GM12878 (cell line): ENCODE measurements at regions not wholly inside any gene's neighbourhood (a gene's known extent, or its start where the extent isn't known, plus 50 kb on each side); places are given as distances from the start of the nearest gene placed in this dataset.

Experiments used
- ATAC-seq: fragments of 200-7000 bp; cut with Tn5 transposase; 3 replicates; pipeline ENCODE4 v1.9.1; 2020; ENCODE audit warnings: mild to moderate bottlenecking, moderate library complexity
- BruUV-seq: library from RNA; stranded (reverse); fragments of 400-500 nt; replicated peaks from 2 replicates; lab custom pipeline; 2021; lab: Mats Ljungman, UMichigan
- CTCF ChIA-PET: fragments of 300-600 bp; sonication (Branson Sonifier 250); formaldehyde crosslinking; extraction: SDS; loops from one replicate; lab custom pipeline; 2021; ENCODE audit warnings: inconsistent platforms; lab: Yijun Ruan, JAX
- POLR2A ChIA-PET: fragments of 350-600 bp; formaldehyde crosslinking; extraction: SDS; loops from one replicate; lab custom pipeline; 2021; ENCODE audit warnings: inconsistent platforms; lab: Charles Lee
- RAD21 ChIA-PET: fragments of 300-600 bp; sonication (Branson Sonifier 250); formaldehyde crosslinking; loops from one replicate; lab custom pipeline; 2023; ENCODE audit warnings: antibody characterized with exemption; ENCODE audit not compliant: unreplicated experiment; lab: Charles Lee
- SMC1A ChIA-PET: fragments of 300-600 bp; sonication (Branson Sonifier 250); formaldehyde crosslinking; loops from one replicate; lab custom pipeline; 2023; ENCODE audit not compliant: unreplicated experiment, uncharacterized antibody; lab: Charles Lee
- DNase-seq: peaks from one replicate; pipeline ENCODE4 v3.0.0-alpha.2; 2011; ENCODE audit warnings: low read depth, low spot score
- FAIRE-seq: peaks from 3 replicates; lab custom pipeline; 2011; peaks lifted over from hg19 to GRCh38; lab: Jason Lieb, UNC
- H2AFZ ChIP-seq: 2 replicates; pipeline ENCODE4 v1.6.0; 2011; ENCODE audit warnings: low read depth, low read length, control low read depth; ENCODE audit not compliant: control insufficient read depth
- H3K27ac ChIP-seq: 2 replicates; pipeline ENCODE4 v1.5.1; 2011; ENCODE audit warnings: control low read depth; ENCODE audit not compliant: control insufficient read depth, insufficient read depth
- H3K27me3 ChIP-seq, 2 experiments: replicated peaks in 1 of 2; 2 replicates each; pipeline versions ENCODE4 v1.6.0 to v1.6.1; 2011; ENCODE audit warnings: low read length in 1 of 2; ENCODE audit not compliant: control insufficient read depth in 2 of 2, insufficient read depth in 2 of 2
- H3K36me3 ChIP-seq, 2 experiments: 2 replicates each; pipeline ENCODE4 v1.5.1; 2011; ENCODE audit warnings: low read length in 1 of 2; ENCODE audit not compliant: control insufficient read depth in 2 of 2, insufficient read depth in 2 of 2
- H3K4me1 ChIP-seq: 2 replicates; pipeline ENCODE4 v1.6.1; 2011; ENCODE audit warnings: mild to moderate bottlenecking, low read length, moderate library complexity, mixed read lengths; ENCODE audit not compliant: control insufficient read depth, insufficient read depth
- H3K4me2 ChIP-seq: 2 replicates; pipeline ENCODE4 v1.6.0; 2011; ENCODE audit warnings: control low read depth; ENCODE audit not compliant: control insufficient read depth, insufficient read depth
- H3K4me3 ChIP-seq: fragments of 200-600 bp; sonication (generic); 2 replicates; pipeline ENCODE4 v1.5.1; 2016
- H3K79me2 ChIP-seq: 2 replicates; pipeline ENCODE4 v1.6.0; 2011; ENCODE audit warnings: low read length; ENCODE audit not compliant: control insufficient read depth, insufficient read depth
- H3K9ac ChIP-seq: 2 replicates; pipeline ENCODE4 v1.8.0; 2011; ENCODE audit warnings: low read length, control low read depth, mixed read lengths; ENCODE audit not compliant: control insufficient read depth, insufficient read depth
- H3K9me3 ChIP-seq: replicated peaks from 3 replicates; pipeline ENCODE4 v1.5.1; 2011; ENCODE audit warnings: mild to moderate bottlenecking, low read length; ENCODE audit not compliant: control insufficient read depth, insufficient read depth
- H4K20me1 ChIP-seq: 2 replicates; pipeline ENCODE4 v1.6.0; 2011; ENCODE audit not compliant: control insufficient read depth, insufficient read depth
- ESRRA ChIP-seq: IDR thresholded peaks from 2 replicates; pipeline ENCODE4 v1.6.1; 2012; ENCODE audit warnings: mild to moderate bottlenecking, low read length, improper control_type of control experiment
- MEF2A ChIP-seq: IDR thresholded peaks from 2 replicates; pipeline ENCODE4 v1.6.1; 2011; ENCODE audit warnings: low read depth, mild to moderate bottlenecking, low read length, moderate library complexity; ENCODE audit not compliant: insufficient read depth
- NFIC ChIP-seq: IDR thresholded peaks from 2 replicates; pipeline ENCODE4 v1.6.1; 2012; ENCODE audit warnings: low read depth, mild to moderate bottlenecking, inconsistent platforms, low read length, moderate library complexity
- NFYB ChIP-seq: IDR thresholded peaks from 2 replicates; pipeline ENCODE4 v1.6.1; 2011; ENCODE audit warnings: low read depth, mild to moderate bottlenecking, low read length, improper control_type of control experiment, moderate library complexity; ENCODE audit not compliant: insufficient read depth
- POLR2AphosphoS2 ChIP-seq: IDR thresholded peaks from 2 replicates; pipeline ENCODE4 v1.6.1; 2011; ENCODE audit warnings: low read depth, mild to moderate bottlenecking, low read length, improper control_type of control experiment, moderate library complexity
- RAD51 ChIP-seq: fragments of 450-650 bp; IDR thresholded peaks from 2 replicates; pipeline ENCODE4 v1.6.1; 2016; ENCODE audit warnings: moderate library complexity, mild to moderate bottlenecking, inconsistent platforms
- SREBF2 ChIP-seq: IDR thresholded peaks from 2 replicates; pipeline ENCODE4 v1.6.1; 2012; ENCODE audit warnings: mild to moderate bottlenecking, low read length
- USF1 ChIP-seq: IDR thresholded peaks from 2 replicates; pipeline ENCODE4 v1.6.1; 2011; ENCODE audit warnings: borderline replicate concordance, low read depth, mild to moderate bottlenecking, moderate library complexity, mixed read lengths, low read length; ENCODE audit not compliant: insufficient read depth; ENCODE audit errors: extremely low read length
- ZSCAN29 ChIP-seq: fragments of 450-650 bp; IDR thresholded peaks from 2 replicates; pipeline ENCODE4 v1.6.1; 2017; ENCODE audit warnings: mild to moderate bottlenecking, moderate library complexity
- WGBS: methylation state at CpG from one replicate; pipeline ENCODE4 v1.1.6; 2016; ENCODE audit warnings: low lambda C conversion rate; ENCODE audit not compliant: insufficient replicate concordance, insufficient coverage; ENCODE audit errors: missing lambda C conversion rate; 5-methylcytosine and 5-hydroxymethylcytosine counted together
- in situ Hi-C: fragments of 300-500 bp; cut with MboI; formaldehyde crosslinking; loops from 9 replicates; pipeline ENCODE4 v1.14.3; 2018; ENCODE audit warnings: mixed read lengths
- intact Hi-C: fragments of 100-400 bp; cut with micrococcal nuclease; formaldehyde crosslinking; loops from one replicate; pipeline ENCODE4 v1.14.2; 2022; ENCODE audit not compliant: unreplicated experiment

DNA sequence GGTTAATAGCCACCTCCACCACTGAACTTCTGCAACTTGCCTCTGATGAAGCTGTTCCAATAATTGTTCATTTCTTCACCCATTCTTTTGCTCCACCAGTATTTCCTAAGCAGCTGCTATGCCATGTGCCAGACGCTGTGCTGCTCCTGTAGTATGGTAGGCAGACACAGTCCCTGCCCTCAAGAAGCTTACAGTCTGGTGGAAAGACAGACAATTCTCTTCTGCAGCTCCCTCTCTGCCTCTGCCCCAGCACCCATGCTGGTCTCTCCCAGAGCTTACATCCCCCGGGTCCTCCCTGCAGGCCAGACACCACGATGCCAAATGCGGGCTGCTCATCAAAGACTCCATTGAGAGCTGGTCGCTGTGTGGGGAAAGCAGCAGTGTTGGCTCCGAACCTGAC lies 111.6 kb upstream of the ESRRB start:
- H3K79me2 ChIP-seq: no peaks in the 10 kb centered on the region
- TF ChIP-seq MEF2A: no peak
- no peak for TF ChIP-seq SREBF2
- TF ChIP-seq POLR2AphosphoS2: no peak
- H3K27ac ChIP-seq: no peak overlapping the region
- intact Hi-C loops: no loop called here
- H2AFZ ChIP-seq: no peak overlapping the region
- ATAC-seq: no peak
- no peaks in the 10 kb centered on the region; a peak in 1 of 4 replicates for H3K36me3 ChIP-seq
- DNase-seq: no peak
- in situ Hi-C loops: no loop called here
- CTCF ChIA-PET: no interaction called here
- no peak overlapping the region for H3K9ac ChIP-seq
- WGBS: 46% methylated on average over 6 of the region's 6 CpGs
- no peaks in the 10 kb centered on the region for H4K20me1 ChIP-seq
- SMC1A ChIA-PET: interaction anchor here (1.2 kb wide), 1 partner anchor 22 kb away, joined by 3 read pairs; no protein-coding TSS in a partner anchor
- H3K9me3 ChIP-seq: no peaks in the 10 kb centered on the region
- 0 out of 2 replicates have a peak, but pooled peaks cover 9% of the 10 kb centered on the region for H3K4me1 ChIP-seq
- no peak for FAIRE-seq
- H3K4me3 ChIP-seq: no peak overlapping the region
- no peak overlapping the region for H3K4me2 ChIP-seq
- BruUV-seq: no TSS peak
- POLR2A ChIA-PET: no interaction called here
- H3K27me3 ChIP-seq: no peaks in the 10 kb centered on the region
- RAD21 ChIA-PET: no interaction called here

DNA sequence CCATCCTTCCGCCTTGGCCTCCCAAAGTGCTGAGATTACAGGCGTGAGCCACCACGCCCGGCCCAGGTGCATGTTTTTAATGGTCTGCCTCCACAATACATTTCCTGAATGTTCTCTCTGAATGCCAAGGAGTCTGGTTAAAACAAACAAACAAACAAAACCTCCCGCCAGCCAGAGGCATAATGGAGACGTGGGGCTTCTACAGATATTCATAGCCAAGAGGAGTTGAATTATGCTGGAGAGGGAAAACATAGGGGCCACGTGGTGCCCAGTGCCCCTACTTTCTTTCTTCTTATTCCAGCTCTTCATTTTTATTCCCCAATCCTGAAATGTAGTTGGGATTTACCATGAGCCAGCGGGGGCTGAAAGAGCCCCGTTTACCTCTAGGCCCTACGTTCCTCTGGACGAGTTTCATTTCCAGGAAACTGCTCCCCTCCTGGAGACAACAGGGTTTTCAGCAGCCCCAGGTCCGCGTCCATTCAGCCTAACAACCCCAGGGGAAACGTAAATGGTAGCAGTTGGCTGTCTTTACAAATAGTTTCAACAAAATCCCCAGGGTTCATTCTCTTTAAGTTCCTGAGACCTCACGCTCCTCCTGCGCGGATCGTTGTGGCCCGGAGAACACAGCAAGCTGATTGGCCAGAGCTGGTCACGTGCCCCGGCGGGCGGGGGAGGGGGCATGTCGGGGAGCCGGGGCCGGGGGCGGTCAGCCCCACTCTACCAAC lies 108.5 kb upstream of the ESRRB start:
- intact Hi-C loops: no loop called here
- H3K79me2 ChIP-seq: no peaks in the 10 kb centered on the region

More for the DNA sequence above, 108.5 kb upstream of the ESRRB start:
- in situ Hi-C loops: no loop called here
- no peaks in the 10 kb centered on the region for H4K20me1 ChIP-seq
- peak overlapping the region; percentile 56 for H2AFZ ChIP-seq
- no peak overlapping the region for H3K4me3 ChIP-seq
- no peak for TF ChIP-seq ESRRA
- no peak for TF ChIP-seq ZSCAN29
- TF ChIP-seq NFIC: no peak
- TF ChIP-seq USF1: peak; percentile 80
- peak; percentile 62; the same call in 1 of the 2 replicates for TF ChIP-seq NFYB
- 0 out of 2 replicates have a peak, but pooled peaks have one; percentile 17 for TF ChIP-seq RAD51
- H3K36me3 ChIP-seq: no peaks in the 10 kb centered on the region; a peak in 1 of 4 replicates
- no peak overlapping the region for H3K9ac ChIP-seq
- 35% methylated on average over 21 of the region's 27 CpGs for WGBS
- CTCF ChIA-PET: interaction anchor here (1.0 to 1.2 kb wide), 2 partner anchors 8 to 17 kb away, joined by 3 read pairs; no protein-coding TSS in a partner anchor
- DNase-seq: no peak
- no peaks in the 10 kb centered on the region for H3K4me1 ChIP-seq
- no peak overlapping the region for H3K4me2 ChIP-seq
- FAIRE-seq: no peak
- no peak overlapping the region for H3K27ac ChIP-seq
- no peaks in the 10 kb centered on the region for H3K9me3 ChIP-seq
- H3K27me3 ChIP-seq: no peaks in the 10 kb centered on the region
- POLR2A ChIA-PET: no interaction called here
- SMC1A ChIA-PET: no interaction called here
- RAD21 ChIA-PET: no interaction called here
- no peak for ATAC-seq
- no TSS peak for BruUV-seq
